ENCODE measurements at regions not wholly inside any gene's neighbourhood (a gene's known extent, or its start where the extent isn't known, plus 50 kb on each side); places are given as distances from the start of the nearest gene placed in this dataset.

DNA sequence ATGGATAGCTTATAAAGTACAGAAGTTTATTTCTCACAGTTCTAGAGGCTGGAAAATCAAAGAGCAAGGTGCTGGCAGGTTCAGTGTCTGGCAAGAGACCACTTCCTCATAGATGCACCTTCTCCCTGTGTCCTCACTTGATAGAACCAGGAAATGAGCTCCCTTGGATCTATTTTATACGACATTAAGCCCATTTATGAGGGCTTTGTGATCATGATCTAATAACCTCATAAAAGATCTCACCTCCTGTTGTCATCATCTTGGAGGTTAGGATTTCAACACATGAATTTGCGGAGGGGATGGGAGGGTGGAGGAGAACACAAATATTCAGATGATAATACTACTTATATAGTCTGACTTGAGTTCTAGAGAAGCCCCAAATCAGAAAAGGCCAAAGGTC, 222.1 kb upstream of the SNX7 start:
- TF ChIP-seq, protein P1, sequence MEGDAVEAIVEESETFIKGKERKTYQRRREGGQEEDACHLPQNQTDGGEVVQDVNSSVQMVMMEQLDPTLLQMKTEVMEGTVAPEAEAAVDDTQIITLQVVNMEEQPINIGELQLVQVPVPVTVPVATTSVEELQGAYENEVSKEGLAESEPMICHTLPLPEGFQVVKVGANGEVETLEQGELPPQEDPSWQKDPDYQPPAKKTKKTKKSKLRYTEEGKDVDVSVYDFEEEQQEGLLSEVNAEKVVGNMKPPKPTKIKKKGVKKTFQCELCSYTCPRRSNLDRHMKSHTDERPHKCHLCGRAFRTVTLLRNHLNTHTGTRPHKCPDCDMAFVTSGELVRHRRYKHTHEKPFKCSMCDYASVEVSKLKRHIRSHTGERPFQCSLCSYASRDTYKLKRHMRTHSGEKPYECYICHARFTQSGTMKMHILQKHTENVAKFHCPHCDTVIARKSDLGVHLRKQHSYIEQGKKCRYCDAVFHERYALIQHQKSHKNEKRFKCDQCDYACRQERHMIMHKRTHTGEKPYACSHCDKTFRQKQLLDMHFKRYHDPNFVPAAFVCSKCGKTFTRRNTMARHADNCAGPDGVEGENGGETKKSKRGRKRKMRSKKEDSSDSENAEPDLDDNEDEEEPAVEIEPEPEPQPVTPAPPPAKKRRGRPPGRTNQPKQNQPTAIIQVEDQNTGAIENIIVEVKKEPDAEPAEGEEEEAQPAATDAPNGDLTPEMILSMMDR (IDR thresholded peaks at IDR 0.05; ENCODE audit: insufficient read depth, low read length), result no peak
- TF ChIP-seq, protein P2, sequence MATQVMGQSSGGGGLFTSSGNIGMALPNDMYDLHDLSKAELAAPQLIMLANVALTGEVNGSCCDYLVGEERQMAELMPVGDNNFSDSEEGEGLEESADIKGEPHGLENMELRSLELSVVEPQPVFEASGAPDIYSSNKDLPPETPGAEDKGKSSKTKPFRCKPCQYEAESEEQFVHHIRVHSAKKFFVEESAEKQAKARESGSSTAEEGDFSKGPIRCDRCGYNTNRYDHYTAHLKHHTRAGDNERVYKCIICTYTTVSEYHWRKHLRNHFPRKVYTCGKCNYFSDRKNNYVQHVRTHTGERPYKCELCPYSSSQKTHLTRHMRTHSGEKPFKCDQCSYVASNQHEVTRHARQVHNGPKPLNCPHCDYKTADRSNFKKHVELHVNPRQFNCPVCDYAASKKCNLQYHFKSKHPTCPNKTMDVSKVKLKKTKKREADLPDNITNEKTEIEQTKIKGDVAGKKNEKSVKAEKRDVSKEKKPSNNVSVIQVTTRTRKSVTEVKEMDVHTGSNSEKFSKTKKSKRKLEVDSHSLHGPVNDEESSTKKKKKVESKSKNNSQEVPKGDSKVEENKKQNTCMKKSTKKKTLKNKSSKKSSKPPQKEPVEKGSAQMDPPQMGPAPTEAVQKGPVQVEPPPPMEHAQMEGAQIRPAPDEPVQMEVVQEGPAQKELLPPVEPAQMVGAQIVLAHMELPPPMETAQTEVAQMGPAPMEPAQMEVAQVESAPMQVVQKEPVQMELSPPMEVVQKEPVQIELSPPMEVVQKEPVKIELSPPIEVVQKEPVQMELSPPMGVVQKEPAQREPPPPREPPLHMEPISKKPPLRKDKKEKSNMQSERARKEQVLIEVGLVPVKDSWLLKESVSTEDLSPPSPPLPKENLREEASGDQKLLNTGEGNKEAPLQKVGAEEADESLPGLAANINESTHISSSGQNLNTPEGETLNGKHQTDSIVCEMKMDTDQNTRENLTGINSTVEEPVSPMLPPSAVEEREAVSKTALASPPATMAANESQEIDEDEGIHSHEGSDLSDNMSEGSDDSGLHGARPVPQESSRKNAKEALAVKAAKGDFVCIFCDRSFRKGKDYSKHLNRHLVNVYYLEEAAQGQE (IDR thresholded peaks at IDR 0.05; ENCODE audit: insufficient replicate concordance, low read depth), result no peak
